RWPE1 (cell line): ENCODE measurements at regions not wholly inside any gene's neighbourhood (a gene's known extent, or its start where the extent isn't known, plus 50 kb on each side); places are given as distances from the start of the nearest gene placed in this dataset.

Experiments used
- CTCF ChIA-PET: fragments of 350-600 bp; sonication (Branson Sonifier 250); formaldehyde crosslinking; extraction: SDS; loops from one replicate; lab custom pipeline; 2021; lab: Yijun Ruan, JAX
- POLR2A ChIA-PET: fragments of 400-600 bp; formaldehyde crosslinking; extraction: SDS; loops from one replicate; lab custom pipeline; 2020; ENCODE audit warnings: antibody characterized with exemption; ENCODE audit not compliant: low non-redundant PET; lab: Yijun Ruan, JAX
- DNase-seq: peaks from one replicate; pipeline ENCODE4 v3.0.0; 2012; ENCODE audit warnings: low spot score
- H3K27ac ChIP-seq: fragments of 450-650 bp; 2 replicates; pipeline ENCODE4 v1.5.1; 2017
- CTCF ChIP-seq: fragments of 450-650 bp; conservative IDR thresholded peaks from 2 replicates; pipeline ENCODE4 v1.5.1; 2017; ENCODE audit warnings: low read depth, mild to moderate bottlenecking

- ChIA-PET CTCF (no interaction called here), POLR2A (no interaction called here)
- TF ChIP-seq CTCF: no peak
- H3K27ac ChIP-seq: no peak overlapping the region
- DNase-seq: no peak
Measured at GRCh38 chr9:71632776-71633175, 135.5 kb downstream of the CEMIP2 start.

- TF ChIP-seq CTCF: no peak
- POLR2A ChIA-PET: no interaction called here
- no peak overlapping the region for H3K27ac ChIP-seq
- CTCF ChIA-PET: interaction anchor here (0.6 kb wide), 1 partner anchor 462 kb away, joined by 6 read pairs; no protein-coding TSS in a partner anchor
- DNase-seq: no peak
Measured at GRCh38 chr9:71630377-71630995, 137.8 kb downstream of the CEMIP2 start.

- no peak overlapping the region for H3K27ac ChIP-seq
- CTCF ChIA-PET: interaction anchor here (1.9 kb wide), 1 partner anchor 10 kb away, joined by 14 read pairs; no protein-coding TSS in a partner anchor
- POLR2A ChIA-PET: no interaction called here
- no peak for DNase-seq
- no peak for TF ChIP-seq CTCF
Measured at GRCh38 chr9:71629578-71630215, 138.6 kb downstream of the CEMIP2 start.

GRCh38 chr9:71628247-71628646 is 140.1 kb downstream of the CEMIP2 start:
- no peak overlapping the region for H3K27ac ChIP-seq
- POLR2A ChIA-PET: interaction anchor here (0.7 kb wide), 1 partner anchor 140 kb away, joined by 3 read pairs; the partner anchor contains the start of gene CEMIP2
- 0 out of 2 replicates have a peak, but pooled peaks have one; percentile 17 for TF ChIP-seq CTCF
- CTCF ChIA-PET: interaction anchor here (0.6 to 1.9 kb wide), 6 partner anchors 11 to 134 kb away, joined by 3 to 14 read pairs (median 4); no protein-coding TSS in a partner anchor
- no peak for DNase-seq

- ChIA-PET POLR2A (no interaction called here), CTCF (interaction anchor here (0.6 to 1.9 kb wide), 3 partner anchors 12 to 133 kb away, joined by 3 to 14 read pairs (median 3); no protein-coding TSS in a partner anchor)
- no peak for DNase-seq
- H3K27ac ChIP-seq: no peak overlapping the region
- TF ChIP-seq CTCF: no peak
Measured at GRCh38 chr9:71627537-71627936, 140.8 kb downstream of the CEMIP2 start.

- no peak for DNase-seq
- POLR2A ChIA-PET: interaction anchor here (0.5 kb wide), 1 partner anchor 11 kb away, joined by 8 read pairs; no protein-coding TSS in a partner anchor
- no peak for TF ChIP-seq CTCF
- CTCF ChIA-PET: no interaction called here
- H3K27ac ChIP-seq: no peak overlapping the region
Measured at GRCh38 chr9:71626395-71626794, 141.9 kb downstream of the CEMIP2 start.
